ENCODE measurements at regions not wholly inside any gene's neighbourhood (a gene's known extent, or its start where the extent isn't known, plus 50 kb on each side); places are given as distances from the start of the nearest gene placed in this dataset.
"Not testable (repeated sequence)": the region's sequence is repeated elsewhere in the genome, so short reads cannot be mapped to it uniquely, and the experiment has no call there.

DNA sequence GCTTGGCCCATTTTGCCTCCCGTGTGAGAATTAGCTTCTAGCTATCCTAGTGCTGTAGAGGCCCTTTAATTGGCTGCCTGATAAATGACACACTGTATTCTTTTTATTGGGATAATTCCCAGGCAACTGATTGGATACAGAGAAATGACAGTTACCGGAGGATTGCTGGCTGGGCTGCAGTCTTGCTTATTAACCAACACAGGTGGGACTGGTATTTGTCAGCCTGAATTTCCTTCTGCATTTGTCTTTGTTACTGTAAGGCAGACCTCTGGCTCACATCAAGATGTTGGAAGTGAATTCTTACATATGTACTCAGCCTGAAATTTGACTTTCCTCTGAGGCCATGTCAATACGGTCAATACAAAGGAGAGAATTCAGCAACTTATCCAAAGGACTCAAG lies 650.8 kb upstream of the SOX9 start:
- DNase-seq, result no peak

DNA sequence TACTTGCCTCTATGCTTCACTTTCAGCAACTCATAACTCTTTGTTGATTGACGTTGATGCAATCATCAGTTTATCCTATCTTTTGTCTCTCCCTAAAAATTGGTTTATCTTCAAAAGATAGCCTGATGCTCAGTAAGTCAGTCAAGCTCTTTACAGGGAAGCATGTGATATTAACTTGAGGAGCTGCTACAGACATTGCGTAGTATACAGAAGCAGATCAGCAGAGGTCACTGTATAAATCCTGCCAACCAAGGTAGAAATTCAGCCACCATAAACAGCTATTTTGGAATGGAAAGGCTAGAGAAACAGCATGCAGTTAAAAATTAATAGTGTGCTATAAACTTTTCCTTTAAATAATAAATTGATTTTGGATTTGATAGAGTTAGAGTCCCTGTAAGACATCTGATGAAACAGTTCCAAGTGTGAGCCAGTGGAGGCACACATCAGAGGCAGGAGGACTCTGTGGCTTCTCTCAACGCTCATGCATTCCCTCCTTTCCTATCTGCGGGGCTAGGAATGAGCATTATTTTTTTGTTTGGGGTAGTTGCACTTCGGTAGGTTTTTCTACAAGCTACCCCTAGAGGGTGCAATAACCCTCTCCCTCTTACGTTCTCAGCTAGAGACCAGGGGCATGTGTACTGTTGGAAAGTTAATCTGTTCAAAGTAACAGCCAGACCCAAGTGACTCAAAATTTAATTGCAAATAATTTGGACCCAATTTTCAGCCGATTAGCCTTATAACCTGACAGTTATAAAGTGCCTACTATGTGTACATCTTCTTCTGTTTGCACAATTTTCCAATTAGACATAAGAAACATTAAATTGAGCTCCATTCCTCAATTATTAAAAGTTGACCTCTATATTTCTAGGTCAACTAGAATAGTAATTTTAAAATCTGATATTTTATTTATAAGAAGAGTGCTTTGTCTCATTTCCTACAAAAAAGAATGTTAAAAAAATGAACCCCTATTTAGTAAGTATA lies 647.7 kb upstream of the SOX9 start:
- no peak for DNase-seq

DNA sequence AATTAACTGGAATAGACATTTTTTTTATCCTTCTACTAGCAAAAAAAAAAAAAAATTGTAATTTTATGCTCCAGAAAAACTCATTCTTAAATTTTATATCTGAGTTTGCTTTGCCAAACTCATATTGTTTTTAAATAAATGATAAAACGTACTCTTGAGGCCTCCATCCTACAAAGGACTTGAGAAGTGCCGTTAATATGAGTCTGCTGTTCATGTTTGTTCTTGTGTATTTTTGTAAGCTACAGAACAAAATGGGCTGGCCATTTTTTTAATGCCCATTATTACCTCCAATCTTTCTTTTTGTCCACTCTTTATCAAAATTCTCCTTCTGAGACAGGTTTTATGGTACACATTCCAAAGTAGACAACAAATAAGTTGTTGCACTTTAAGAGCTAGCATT lies 643.5 kb upstream of the SOX9 start:
- DNase-seq, result no peak

- no peak for DNase-seq
Observed at GRCh38 chr17:71480099-71480498, 640.7 kb upstream of the SOX9 start.

DNA sequence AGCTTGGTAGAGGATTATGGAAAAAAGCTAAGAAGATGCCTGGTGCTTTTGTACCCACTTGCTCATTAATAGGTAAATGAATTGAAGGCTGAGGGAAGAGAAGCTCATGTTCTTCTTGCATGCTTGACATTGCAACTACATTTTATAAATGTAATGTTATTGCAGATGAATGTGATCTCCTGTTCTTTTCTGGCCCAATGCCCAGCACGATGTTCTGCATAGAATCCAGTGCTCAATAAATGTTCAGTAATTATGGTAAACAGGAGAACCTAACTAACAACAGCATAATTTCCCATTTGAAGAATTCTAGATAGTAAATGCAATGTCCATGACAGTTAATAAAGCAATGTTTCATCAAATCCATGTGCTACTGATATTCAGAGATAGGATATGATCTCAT lies 638.2 kb upstream of the SOX9 start:
- DNase-seq, result no peak

- DNase-seq, result no peak
Observed at GRCh38 chr17:71484546-71484945, 636.3 kb upstream of the SOX9 start.

DNA sequence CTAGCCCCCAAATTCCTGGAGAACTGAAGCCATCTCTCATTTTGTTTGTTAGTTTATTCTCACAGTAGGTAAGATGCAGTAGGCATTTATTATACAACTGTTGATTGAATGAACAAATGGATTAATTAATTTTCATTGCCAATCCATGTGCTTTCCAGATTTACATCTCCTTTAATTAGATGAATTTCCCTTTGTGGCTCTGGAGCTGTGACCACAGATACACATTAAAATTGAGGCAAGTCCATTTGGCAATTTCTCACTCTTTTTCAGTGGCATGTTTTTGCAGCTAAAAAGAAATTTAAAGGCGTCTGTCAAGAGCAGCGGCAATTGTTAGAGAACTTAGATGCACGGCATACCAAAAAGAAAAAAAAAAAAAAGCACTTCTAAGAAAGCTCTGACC lies 635.4 kb upstream of the SOX9 start:
- no peak for DNase-seq

DNA sequence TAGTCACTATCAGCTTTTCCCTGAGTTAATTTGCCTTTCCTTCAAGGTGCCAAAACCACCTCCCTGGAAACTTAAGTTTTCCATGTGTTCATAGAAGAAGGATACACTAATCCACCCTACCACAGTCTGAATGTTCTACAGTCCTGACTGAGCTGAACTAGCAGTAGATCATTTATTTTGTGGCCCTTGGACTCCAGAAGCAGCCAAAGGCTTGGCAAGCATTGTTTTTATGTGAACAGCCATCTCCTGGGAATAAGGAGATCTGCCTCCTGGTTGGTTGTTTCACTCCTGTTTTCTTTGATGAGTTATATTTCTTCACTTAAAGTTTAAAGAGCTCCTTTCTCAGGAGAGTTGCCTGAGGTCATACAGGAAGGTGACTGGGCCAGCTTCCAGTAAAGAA lies 634.6 kb upstream of the SOX9 start:
- no peak for DNase-seq

DNA sequence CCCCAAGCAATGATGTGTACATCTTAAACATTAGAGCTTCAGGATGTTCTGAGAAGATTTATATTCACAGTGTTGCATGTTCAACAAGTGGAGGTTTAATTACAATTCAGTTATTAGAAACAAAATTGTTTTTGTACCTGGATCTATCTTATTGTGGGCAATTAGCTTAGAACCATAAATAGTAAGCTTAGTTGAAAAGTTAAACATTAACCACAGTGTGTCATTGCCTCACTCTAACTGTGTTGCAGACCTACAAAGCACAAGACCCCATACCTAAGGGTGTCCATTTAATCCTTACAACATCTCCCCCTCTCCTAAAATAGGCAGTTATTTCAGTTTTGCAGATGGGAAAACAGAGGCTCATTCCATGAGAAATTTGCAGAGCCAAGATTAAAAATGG lies 632.0 kb upstream of the SOX9 start:
- no peak for DNase-seq

DNA sequence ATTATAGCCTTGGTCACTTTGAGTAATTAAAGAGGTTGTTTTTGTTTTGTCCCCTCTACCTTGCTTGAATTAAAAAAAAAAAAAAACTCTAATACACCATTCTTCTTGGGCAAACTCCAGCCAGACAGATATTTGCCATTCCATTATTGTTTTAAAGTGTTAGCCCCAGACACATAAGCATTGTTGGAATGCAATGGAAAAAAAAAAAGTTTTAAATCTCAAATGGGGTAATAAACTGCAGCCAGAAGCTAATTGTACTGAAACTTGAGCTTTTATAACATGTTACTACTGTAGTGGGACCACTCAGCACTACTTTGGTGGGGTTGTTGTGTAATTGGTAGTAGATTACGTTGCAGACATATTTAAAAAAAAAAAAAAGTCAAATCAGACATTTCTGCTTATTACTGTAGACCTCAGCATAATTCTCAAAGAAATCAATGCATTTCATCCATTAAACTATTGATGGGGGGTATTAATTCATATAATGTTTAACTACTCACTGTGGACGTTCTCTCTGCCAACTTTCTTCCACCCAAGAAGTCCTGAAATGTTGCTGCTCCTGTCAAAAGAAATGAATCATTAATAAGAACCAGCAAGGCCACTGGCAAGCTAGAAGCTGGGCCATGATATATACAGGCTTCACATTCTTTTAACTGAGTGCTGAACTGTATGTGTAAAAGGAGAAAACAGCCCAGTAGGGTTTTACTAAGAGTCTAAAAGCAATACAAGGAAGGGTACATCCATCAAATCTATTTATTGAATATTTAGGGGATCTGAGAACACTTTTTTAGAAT lies 626.6 kb upstream of the SOX9 start:
- no peak for DNase-seq

DNA sequence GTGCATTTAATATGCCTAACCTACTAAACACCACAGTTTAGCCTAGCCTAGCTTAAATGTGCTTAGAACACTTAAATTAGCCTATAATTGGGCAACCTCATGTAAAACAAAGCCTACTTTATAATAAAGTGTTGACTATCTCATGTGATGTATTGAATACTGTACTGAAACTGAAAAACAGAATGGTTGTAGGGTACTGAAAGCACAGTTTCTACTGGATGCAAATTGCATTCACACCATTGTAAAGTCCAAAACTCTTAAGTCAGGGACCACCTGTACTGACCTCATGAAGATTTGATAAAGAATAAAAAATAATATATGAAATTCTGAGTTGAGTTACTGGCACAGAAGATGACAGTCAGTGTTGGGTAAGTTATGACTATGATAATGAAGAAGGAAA lies 625.4 kb upstream of the SOX9 start:
- no peak for DNase-seq

DNA sequence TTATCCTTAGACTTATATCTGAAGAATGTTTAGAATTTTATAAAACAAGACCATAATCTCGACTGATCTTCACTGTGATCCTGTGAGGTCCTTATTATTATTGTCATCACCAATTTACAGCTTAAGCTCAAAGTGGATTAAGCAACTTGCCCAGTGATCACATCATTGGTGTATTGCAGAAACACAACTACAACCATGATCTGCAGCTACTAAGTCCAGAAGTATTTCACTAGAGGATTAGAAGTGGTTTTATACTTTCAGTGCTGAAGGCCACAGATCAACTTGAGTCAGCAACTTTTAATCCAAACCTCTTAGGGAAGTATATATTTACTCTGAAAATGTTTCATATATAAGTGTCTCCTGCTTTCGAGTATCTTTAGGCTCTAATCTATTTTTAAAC lies 624.3 kb upstream of the SOX9 start:
- DNase-seq, result no peak

DNA sequence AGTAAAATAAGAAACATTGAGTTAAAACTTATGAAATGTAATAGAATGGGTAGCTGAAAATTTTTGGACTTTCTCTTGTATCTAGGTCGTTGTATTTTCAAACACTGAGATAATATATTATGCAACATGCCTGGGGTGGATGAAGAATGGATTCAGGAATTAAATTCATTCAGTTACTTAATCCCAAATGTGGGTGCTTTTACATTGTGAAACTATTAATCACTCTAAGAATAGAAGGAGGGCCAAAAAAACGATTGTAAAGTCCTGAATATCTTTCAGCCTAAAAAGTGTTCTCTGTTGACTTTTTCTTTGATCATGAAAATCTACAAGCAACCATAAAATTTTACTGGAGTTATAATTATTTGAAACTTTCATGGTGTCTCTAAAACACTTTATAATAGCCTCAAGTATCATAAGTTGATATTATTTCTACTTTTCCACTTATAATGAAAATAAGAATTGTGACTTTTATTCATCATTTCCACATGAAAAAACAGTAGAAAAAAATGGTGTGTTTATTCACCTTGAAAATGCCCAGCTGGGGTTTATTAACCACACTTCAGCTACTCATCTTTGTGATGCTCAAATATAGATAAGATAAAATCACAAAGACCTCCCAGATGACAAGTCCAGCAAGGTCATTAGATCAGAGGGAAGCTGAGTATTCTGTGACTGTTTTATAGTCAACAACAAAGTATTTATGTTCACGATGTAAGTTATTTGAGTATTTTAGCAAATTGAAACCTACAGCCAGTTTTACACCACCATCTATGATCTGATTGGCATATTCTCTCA lies 619.9 kb upstream of the SOX9 start:
- DNase-seq, result no peak

DNA sequence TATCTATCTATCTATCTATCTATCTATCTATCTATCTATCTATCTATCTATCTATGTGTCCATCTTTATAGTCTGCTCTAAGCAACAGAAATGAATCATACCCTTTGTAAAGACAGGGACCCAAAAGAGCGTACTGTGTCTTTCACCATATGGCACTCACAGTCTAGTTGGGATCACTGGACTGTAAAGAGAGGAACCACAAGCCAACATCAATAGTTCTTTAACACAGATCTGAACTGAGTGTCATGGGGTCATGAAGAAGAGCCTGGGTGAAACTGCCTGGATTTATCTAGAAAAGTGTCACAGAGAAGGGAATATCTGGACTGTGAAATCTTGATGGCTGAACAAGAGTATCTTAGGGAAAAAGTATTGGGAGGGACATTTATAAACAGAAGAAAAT lies 619.1 kb upstream of the SOX9 start:
- DNase-seq, result no peak

GRCh38 chr17:71502443-71502842 lies 618.4 kb upstream of the SOX9 start:
- no peak for DNase-seq

GRCh38 chr17:71503710-71504465 lies 616.9 kb upstream of the SOX9 start:
- no peak for DNase-seq

DNA sequence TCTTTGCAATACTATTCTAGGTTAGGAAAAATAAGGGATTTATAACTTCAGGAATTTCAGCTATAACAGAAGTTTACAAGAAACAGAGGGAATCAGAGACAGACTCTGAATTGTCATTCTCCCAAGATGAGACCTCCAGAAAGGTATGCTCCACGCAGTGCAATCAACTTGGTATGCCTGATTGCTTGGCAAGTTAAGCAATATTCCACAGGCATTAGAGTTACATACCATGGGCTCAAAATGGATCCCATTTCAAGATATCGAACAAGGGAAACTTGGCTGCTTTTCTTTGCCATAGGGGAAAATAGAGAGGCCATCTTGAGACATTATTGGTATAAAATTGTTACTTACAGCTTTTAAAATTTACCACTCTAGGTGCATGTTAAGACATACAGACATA lies 615.6 kb upstream of the SOX9 start:
- no peak for DNase-seq

DNA sequence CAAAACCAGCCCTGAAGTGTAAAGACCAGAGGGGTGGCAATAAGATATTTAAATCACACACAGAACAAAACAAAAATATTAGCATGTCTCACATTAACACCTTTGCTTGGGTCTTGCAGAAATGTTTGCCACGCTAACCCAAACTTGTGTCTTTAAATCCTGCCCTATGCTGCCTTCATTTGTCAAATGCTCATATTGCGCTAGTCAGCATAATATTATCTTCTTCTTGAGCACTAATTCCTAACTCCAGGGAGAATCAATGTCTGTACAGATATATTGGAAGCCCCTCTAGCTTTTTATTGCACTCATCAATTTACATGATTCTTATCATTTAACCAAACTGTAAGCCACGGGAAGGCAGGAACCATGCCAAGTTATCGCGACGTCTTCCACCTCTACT lies 614.8 kb upstream of the SOX9 start:
- no peak for DNase-seq

- no peak for DNase-seq
Observed at GRCh38 chr17:71511266-71511995, 609.4 kb upstream of the SOX9 start.

DNA sequence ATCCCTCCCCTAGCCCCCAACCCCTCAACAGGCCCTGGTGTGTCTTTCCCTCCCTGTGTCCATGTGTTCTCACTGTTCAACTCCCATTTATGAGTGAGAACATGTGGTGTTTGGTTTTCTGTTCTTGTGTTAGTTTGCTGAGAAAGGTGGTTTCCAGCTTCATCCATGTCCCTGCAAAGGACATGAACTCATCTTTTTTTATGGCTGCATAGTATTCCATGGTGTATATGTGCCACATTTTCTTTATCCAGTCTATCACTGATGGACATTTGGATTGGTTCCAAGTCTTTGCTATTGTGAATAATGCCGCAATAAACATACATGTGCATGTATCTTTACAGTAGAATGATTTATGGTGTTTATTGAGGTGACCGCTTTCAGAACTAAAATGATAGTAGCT lies 607.1 kb upstream of the SOX9 start:
- not testable (repeated sequence) for DNase-seq

GRCh38 chr17:71516149-71516548 lies 604.7 kb upstream of the SOX9 start:
- DNase-seq, result no peak

GRCh38 chr17:71519285-71519684 lies 601.5 kb upstream of the SOX9 start:
- DNase-seq, result no peak
